PC-3 (cell line): ENCODE measurements at regions not wholly inside any gene's neighbourhood (a gene's known extent, or its start where the extent isn't known, plus 50 kb on each side); places are given as distances from the start of the nearest gene placed in this dataset.

Source experiments
- CTCF ChIP-seq: fragments of 300-600 bp; sonication (generic); conservative IDR thresholded peaks from 2 replicates; pipeline ENCODE4 v1.5.1; 2017; ENCODE audit warnings: antibody characterized with exemption, low read depth, mild to moderate bottlenecking, low read length
- EZH2 ChIP-seq: fragments of 300-600 bp; sonication (generic); IDR thresholded peaks from one replicate; pipeline ENCODE4 v1.6.1; 2017; ENCODE audit warnings: antibody characterized with exemption, mild to moderate bottlenecking, low read length; ENCODE audit not compliant: unreplicated experiment
- EZH2phosphoT487 ChIP-seq: fragments of 300-600 bp; sonication (generic); IDR thresholded peaks from 2 replicates; pipeline ENCODE4 v1.6.1; 2018; ENCODE audit warnings: mild to moderate bottlenecking, antibody characterized with exemption, low read length, borderline replicate concordance

DNA sequence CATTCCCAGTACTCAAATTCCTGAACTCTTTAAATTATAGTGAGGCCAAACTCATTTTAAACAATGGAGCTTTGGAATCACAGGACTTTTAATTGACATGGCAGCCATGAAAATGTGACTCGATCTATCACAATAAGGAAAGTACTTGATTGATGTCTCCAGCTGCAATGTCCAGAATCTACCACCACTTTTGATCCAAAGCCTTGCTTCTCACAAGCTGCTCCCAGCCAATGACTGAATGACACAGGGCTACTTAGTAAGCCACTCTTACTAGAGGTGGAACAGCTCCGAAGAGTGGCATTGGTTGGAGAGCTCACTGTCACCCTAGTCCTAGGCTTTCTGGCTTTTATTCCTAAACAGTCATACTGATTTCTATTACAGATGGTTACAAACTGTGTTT lies 270.1 kb downstream of the IRS1 start:
- TF ChIP-seq CTCF, result no peak
- no peak for TF ChIP-seq EZH2
- TF ChIP-seq EZH2phosphoT487, result no peak
